HG02884 (cell line): ENCODE measurements at regions not wholly inside any gene's neighbourhood (a gene's known extent, or its start where the extent isn't known, plus 50 kb on each side); places are given as distances from the start of the nearest gene placed in this dataset.
A peak's percentile ranks its signal among the peaks of the same experiment; 100 is the strongest.

Experiments used
- ATAC-seq: cut with Tn5 transposase; IDR thresholded peaks from one replicate; pipeline ENCODE4 v1.9.1; 2021; ENCODE audit warnings: mild to moderate bottlenecking, moderate library complexity; ENCODE audit not compliant: unreplicated experiment

DNA sequence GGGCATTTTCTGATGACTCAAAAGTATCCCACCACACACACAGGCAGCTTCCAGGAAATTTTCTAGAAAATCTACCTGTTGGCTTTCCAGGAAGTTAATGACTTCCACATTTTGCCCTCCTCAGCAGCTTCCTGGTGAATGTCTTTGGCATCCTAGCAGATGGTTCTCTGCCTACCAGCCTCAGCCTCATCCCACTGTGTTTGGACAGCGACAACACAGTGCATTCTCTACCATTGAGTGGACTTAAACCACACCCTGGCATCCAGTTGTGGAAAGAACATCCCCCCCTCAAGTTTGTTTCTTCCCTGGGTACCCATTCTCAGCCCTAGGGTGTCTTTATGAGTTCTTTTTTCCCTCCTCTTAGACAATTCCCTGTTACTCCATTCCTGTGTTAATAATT is 50.8 kb upstream of the GADL1 start:
- no peak for ATAC-seq

DNA sequence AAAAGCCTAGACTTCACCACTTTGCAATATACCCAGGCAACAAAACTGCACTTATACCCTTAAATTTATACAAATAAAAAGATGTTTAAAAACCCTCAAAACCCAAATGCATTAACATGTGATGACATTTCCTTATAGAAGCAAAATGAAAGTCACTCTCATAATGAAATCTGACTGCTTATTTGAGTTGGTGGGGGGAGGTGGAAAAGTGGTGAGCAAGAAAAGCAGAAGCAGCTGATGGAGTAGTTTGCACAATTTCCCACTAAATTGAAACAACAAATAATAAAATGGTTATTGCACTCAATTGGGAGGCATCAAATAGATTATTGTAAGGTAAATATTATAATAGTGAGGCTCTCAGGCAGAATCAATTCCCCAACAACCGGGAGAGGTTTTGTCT is 54.0 kb upstream of the GADL1 start:
- no peak for ATAC-seq

DNA sequence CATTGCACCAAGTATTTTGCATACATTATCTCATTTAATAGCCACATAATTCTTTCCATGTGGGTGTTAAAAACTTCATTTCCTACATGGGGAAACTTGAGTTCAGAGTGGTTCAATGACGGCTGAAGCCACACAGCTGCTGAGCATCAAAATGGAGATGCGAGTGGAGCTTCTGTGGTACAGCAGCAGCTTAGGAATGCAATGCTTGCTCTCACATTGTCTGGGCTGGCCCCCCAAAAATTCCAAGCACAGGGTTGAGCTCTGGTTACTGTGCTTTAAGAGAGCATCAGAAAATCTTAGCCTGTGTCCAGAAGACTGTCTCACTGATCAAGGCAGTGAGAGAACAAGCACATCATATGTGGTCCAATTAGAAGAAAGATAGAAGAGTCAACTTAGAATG is 57.4 kb upstream of the GADL1 start:
- ATAC-seq: no peak

DNA sequence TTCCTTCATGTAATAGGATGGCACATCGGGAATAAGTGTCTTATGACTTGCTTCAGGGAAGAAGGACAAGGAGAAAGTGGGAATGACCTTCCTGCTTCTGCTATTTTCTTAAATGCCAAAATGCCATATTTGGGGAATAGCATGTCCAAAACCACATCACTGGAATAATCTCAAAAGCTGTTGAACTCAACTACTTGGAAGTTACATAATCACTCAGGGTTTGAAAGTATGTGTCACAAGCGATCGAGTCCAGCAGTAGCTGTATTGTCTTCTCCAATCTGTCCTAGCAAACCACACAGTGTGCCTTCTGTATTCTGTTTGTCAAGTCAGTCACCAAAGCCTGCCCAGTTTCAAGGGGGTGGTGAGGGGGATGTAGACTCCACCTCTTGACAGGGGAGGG is 58.3 kb upstream of the GADL1 start:
- ATAC-seq: no peak

DNA sequence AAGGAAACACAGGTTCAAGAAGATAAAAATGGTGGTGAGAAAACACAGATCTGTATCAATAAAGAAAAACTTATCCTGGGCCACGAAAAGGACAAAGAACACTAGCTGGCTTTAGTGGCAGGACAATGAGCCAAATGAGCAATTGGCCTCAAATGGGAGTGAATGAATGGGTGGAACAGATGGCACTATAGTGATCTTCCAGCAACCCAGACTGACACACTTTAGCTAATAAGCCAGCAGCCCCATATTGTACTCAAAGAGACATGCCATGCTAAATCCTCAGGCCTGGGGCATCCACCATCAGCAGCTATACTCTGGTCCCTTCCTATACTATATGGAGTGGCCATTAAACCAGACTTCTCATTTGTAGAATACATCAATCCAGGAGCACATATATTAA is 60.0 kb upstream of the GADL1 start:
- no peak for ATAC-seq

DNA sequence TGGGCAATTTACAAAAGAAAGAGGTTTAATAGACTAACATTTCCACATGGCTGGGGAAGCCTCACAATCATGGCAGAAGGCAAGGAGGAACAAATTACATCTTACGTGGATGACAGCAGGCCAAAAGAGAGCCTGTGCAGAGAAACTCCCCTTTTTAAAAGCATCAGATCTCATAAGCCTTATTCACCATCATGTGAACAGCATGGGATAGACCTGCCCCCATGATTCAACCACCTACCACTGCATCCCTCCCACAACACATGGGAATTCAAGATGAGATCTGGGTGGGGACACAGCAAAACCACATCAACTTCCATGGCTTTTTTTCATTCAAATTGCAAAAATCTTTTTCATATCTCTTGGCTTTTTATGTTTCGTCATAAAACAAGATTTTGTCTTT is 67.6 kb upstream of the GADL1 start:
- no peak for ATAC-seq

DNA sequence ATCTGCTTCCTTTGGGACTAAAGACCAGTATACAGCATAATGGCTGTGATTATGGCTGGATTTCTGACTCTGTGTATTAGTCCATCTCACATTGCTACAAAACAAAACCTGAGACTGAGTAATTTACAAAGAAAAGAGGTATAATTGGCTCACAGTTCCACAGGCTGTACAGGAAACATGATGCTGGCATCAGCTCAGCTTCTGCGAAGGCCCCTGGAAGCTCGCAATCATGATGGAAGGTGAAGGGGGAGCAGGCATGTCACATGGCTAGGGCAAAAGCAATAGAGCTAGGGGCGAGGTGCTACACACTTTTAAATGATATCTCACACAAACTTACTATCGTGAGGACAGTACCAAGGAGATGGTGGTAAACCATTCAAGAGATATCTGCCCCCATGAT is 68.0 kb upstream of the GADL1 start:
- ATAC-seq: no peak

DNA sequence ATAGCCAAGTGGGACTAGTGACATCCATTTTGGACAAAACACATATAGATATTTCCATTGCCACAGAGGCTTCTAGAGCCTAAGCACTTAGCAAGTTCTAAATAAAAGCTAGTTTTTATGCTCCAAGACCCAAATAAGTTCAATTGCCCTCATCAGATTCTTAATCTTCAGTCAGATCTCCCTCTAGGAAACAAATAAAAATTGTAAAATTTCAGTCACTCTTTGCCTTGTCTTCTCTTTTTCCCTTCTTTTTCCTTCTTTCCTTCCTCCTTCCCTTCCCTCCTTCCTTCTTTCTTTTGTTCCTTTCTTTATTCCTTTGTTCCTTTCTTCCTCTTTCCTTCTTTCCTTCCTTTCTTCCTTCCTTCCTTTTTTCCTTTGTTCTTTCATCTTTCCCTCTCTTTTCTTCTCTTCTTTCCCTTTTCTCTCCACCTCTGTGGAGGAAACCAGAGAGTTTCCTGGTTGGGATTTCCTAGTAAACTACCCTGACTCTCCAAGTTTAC is 68.8 kb upstream of the GADL1 start:
- ATAC-seq: no peak

DNA sequence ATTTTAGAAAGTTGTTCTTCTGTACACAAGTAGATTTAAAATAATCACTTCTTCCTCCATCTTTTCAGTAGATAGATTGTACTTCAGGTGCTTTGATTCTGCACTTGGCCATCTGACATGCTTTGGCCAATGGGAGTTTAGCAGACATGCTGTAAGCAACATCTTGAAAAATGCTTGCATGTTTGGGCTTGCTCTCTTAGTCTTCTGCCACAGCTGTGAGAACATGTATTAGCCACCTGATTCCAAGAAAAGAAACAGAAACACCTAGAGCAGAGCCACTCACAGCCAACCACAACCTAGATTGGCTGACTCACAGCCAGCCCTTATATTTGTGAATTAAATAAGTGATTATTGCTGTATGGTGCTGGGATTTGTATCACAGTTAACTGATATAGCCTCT is 70.2 kb upstream of the GADL1 start:
- ATAC-seq: peak; percentile 91

DNA sequence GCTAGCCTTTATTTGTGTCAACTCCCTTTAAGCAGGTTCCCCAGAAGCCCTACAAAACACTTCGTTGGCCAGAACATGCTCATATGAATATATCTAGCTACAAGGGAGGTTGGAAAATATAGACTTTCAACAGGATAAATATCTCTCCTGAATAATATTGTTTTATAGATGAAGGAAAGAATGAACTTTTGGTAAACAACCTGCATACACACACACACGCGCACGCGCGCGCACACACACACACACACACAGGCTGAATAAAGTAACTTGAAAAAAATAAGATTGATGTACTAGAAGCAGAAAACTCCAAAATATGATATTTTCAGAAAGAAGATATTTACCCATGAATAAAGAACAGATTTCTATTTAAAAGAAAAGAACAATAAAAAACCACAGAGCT is 72.4 kb upstream of the GADL1 start:
- no peak for ATAC-seq

DNA sequence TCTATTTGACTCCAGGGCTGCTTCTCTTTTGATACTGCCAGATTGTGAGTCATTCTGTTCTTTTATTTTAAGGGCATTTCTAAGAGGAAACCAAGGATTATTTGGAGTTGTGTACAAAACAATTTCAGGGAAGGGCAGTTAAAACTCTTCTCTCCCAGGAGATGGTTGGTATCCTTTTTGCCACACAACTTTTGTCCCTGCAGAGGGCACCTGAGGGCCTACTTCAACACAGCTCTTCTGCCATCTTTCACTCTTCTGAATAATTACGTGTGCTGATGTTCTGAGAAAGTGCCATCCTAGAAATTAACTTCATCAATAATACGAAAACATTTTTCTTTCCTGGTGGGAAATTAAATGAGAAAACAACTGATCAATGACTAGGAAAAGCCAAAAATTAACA is 75.7 kb upstream of the GADL1 start:
- no peak for ATAC-seq

DNA sequence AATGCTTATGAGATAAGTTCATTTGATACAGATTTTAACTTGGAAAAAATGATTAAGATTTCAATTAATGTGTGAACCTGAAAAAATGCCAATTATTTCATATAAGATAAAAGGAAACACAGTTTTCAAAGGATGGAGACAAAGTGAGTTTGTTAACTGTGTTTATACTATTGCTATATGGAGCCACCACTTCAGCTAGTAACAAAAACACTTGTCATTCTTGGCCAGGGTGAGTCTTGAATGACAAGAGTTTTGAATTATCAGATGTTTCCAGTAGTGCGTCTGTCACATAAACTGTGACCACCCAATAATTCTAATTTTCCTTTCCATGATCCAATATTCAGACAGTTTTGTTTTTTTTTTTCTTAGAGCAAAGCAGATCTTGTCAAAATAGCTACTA is 78.0 kb upstream of the GADL1 start:
- no peak for ATAC-seq

DNA sequence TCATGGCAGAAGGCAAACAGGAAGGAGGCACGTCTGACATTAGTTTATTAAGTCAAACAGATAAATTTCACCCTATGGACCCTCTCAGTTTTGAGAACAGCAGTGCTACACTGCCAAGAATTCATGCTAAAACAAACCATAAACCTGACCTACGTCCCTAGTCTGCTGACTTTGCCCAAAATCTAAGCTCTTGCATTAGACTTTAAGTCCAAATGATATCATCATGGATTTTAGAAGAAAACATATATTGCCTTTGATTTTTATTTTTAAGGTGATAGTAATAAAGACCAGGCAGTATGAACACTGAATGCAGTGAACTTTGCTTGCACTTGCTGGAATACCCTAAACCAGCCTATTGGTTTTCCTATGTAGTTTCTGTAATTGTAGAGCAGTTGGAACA is 79.6 kb upstream of the GADL1 start:
- no peak for ATAC-seq

DNA sequence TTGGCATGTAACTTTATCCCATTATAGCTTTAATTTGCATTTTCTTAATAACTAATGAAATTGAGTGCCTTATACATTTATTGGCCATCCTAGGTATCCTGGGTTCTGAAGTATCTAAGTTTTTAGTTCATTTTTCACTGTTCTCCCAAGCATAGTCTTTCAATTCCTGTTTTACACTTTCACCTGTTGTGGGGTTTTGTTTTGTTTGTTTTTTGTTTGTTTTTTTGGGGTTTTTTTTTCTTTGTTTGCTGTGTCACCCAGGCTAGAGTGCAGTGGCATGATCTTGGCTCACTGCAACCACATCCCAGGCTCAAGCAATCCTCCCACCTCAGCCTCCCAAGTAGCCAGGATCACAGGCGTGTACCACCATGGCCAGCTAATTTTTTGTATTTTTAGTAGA is 83.1 kb upstream of the GADL1 start:
- ATAC-seq: no peak

DNA sequence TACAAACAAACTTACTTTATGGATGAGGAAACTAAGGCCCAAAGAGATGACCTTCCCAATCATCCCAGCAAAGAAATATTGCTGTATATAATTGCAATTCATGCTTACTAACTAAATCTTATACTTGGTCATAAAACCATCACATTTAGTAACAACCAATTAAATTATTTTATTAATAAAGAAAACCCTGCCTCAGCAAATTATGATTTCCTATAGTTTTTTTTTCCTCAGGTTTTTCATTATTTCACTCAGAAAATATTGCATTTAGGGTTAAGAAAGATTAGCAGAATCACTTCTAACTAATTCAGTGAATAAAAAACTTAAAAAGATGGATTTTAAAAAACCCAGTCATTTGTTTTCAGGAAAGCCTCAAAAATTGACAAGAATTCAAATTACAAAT is 86.5 kb upstream of the GADL1 start:
- no peak for ATAC-seq

DNA sequence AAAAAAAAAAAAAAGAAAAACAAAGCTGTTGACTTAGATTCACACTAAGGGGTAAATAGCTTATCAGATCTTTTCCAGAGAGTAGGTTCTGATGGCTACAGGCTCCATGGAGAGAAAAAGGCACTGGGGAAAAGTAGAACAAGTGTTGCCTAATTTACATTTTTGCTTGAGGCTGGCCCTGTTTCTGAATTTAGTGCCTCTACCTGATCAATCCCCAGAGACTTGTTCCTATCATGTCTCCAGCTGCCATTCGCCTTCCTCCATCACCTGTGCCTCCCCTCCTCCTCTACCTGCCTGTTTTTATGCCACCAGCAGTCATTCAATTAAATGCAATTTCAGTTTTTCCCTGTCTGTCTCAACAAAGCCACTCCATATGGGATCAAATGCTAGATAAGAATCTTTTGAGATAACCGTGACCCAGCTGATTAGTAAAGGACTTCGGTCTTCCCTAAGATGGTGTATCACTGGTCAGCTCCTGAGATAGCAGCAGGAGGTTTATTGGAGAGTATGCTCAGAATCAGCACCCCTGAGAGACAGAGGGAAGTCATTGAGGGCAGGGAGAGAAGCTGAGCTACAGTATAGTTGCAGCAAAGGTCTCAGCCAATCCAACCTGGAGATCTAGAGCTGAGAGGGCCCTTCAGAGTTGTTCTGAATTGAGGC is 88.1 kb upstream of the GADL1 start:
- ATAC-seq: no peak

DNA sequence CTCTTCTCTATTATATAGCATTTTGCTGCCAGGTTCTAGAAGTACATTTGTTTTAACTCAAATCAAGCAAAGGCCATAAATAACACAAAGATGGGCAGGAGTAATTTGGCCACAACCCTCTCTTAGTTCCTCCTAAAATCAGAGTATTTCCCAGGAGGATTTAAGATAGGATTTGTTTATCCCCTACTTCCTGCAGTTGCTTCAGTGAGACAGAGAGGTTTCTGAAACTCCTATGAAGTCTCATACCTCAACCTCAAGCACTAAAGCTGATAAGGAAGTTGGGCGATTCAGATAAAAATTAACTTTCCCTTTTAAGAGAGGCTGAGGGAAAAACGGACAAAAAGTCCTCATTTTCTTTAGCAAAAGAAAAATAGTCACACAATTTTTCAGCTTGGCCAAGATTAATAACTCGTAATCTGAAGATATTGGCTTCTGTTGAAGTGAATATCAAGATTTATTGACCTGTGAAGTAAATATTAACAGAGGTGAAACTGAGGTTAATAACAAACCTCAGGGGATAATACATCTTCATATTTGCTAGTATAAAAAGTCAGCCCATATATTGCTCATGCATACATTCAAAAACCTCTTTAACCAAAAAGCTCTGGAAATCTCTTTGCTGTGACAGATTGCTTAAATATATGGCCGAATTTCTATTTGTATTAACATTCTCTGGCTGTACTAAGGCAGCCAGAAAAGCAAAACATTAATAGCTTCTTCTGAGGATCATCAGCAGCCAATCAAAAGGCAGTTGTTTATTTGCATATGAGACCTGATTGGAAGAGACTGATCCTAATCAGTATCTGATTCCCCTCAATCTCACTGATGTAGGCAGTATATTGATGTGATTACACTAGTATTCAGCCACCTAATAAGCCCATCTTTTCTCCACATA is 90.6 kb upstream of the GADL1 start:
- no peak for ATAC-seq

DNA sequence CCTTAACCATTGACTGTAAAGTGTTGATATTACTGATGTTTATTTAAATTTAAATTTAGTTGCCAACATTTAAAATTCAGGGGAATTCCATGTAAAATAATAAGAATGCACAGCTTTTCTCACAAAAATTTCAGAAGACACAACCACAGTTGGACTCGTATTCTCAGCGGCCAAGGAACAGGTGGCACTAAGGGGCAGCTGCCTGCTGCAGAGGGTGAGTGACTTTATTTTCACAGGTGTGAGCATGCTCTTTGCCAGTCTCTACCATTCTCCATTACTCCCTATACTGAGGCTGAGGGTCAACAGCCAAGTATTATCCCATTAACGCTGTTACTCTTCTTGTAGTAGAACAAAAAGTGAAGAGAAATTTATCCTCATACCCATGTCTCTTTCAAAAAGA is 92.1 kb upstream of the GADL1 start:
- no peak for ATAC-seq

DNA sequence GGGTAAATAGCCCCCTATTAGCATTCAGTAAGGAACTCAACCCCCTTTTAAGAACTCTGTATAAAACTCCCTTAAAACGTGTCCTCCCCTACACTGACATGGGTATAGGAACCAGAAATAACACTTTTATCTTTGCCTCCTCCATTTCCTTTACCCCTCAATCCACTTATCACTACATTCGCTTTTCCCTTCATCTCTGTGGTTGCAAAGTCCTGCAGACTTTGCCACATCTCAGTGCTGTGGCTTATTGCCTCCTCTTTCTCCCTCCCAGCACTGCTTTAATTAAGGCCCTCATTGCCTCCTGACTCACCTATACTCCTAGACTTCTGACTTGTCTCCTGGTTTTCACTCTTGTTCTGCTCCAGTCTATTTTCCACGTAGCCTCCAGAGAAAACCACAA is 94.3 kb upstream of the GADL1 start:
- ATAC-seq: no peak

DNA sequence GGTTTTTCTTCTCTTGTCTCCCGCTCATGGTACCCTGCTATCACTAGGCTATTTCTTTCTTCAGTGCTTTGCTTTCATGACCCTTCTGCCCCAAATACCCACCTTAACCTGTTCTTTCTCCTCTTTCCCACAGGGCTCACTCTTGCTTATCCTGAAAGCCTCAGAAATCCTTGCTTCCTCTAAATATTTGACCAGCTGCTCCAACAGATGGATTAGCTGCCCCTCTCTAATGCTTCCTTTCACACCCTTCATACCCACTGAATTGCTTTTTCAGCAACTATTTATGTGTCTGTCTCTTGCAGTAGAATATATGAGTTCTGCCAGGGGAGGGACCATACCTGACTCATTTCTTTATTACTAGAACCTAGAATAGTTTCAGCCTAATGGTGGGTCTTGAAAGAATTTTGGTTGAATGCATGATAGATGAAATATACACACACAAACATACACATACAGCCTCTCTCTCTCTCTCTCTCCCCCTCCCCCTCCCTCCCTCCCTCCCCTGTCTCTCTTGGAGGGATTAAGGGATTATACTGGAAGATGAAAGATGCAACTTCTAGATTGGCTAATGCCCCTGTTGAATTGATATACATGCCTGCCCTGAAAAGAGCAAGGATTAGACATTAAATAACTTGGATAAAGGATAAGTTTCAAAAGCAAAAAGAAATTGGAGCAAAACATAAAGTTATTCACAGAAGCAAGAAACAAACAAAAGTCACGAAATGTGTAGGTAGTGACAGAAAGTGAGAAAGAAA is 95.0 kb upstream of the GADL1 start:
- no peak for ATAC-seq

DNA sequence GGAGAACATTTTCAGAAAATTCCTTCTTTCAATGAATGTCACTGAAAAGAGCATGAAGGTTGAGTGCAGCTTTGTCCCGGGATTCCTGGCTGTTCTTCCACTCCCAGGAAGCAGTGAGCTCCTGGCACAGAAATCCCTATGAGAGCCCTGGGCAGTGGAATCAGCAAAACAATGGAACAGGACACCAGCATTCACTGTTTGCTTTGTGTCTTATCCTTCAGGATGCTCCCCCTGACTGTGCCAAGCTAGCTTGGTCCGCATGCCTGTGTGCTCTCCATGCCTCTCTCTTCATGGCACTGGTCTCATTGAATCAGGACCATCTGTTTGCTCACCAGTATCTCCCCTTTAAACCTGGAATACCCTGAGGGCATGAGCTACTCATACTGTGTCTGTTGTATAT is 102.0 kb upstream of the GADL1 start:
- no peak for ATAC-seq

DNA sequence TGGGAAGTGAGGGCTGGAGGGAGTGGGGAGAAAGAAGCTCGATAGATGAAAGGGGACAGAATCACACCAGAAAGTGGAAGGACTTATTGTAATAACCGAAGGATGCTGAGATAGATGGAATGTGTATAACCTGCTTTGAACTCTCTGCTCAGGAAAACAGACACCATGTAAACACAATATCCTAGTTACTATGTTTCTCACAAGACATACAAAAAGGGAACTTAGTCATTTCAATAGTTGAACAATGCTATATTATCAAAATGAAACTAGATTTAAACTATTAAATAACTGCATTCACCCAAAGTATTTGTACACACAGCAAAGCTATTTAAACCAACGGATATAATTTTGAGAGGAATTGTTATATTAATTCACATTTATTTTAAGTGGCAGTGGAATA is 108.3 kb upstream of the GADL1 start:
- ATAC-seq: peak; percentile 48
